ENCODE measurements at regions not wholly inside any gene's neighbourhood (a gene's known extent, or its start where the extent isn't known, plus 50 kb on each side); places are given as distances from the start of the nearest gene placed in this dataset.

GRCh38 chr13:111043575-111043982 lies 71.5 kb upstream of the ARHGEF7 start:
- H3K27ac ChIP-seq, result no peak overlapping the region
- DNase-seq (ENCODE audit: low spot score), result peak; percentile 55

GRCh38 chr13:111042661-111043226 lies 72.4 kb upstream of the ARHGEF7 start:
- no peaks in the 10 kb centered on the region for H3K36me3 ChIP-seq
- no peaks in the 10 kb centered on the region for H3K9me3 ChIP-seq
- no peaks in the 10 kb centered on the region for H3K27me3 ChIP-seq
- no peak overlapping the region for H3K27ac ChIP-seq
- H3K4me3 ChIP-seq, result no peak overlapping the region
- H3K4me1 ChIP-seq, result peaks cover 0 to 11% of the 10 kb centered on the region in 2 donors
- no peak for DNase-seq (ENCODE audit: low spot score)
- no peak for TF ChIP-seq CTCF (IDR thresholded peaks at IDR 0.05)

More at GRCh38 chr13:111043575-111043982, 71.5 kb upstream of the ARHGEF7 start:
- Histone ChIP-seq H3K9me3 (no peaks in the 10 kb centered on the region), H3K27me3 (no peaks in the 10 kb centered on the region), H3K36me3 (no peaks in the 10 kb centered on the region), H3K4me3 (no peak overlapping the region), H3K4me1 (peaks cover 0 to 11% of the 10 kb centered on the region in 2 donors)
- no peak for TF ChIP-seq CTCF (IDR thresholded peaks at IDR 0.05)

- H3K4me3 ChIP-seq, result no peak overlapping the region
- TF ChIP-seq CTCF (IDR thresholded peaks at IDR 0.05), result no peak
- H3K27me3 ChIP-seq, result no peaks in the 10 kb centered on the region
- no peak overlapping the region for H3K27ac ChIP-seq
- H3K36me3 ChIP-seq, result no peaks in the 10 kb centered on the region
- H3K4me1 ChIP-seq, result no peaks in the 10 kb centered on the region
- DNase-seq (ENCODE audit: low spot score), result no peak
- no peaks in the 10 kb centered on the region for H3K9me3 ChIP-seq
These were observed 74.3 kb upstream of the ARHGEF7 start for GRCh38 chr13:111040830-111041229.

GRCh38 chr13:111039735-111040134 lies 75.4 kb upstream of the ARHGEF7 start:
- Histone ChIP-seq H3K9me3 (no peaks in the 10 kb centered on the region), H3K4me3 (no peak overlapping the region), H3K36me3 (no peaks in the 10 kb centered on the region), H3K4me1 (no peaks in the 10 kb centered on the region), H3K27ac (no peak overlapping the region), H3K27me3 (no peaks in the 10 kb centered on the region)
- TF ChIP-seq CTCF (IDR thresholded peaks at IDR 0.05), result no peak
- no peak for DNase-seq (ENCODE audit: low spot score)

- Histone ChIP-seq H3K36me3 (no peaks in the 10 kb centered on the region), H3K4me1 (no peaks in the 10 kb centered on the region), H3K9me3 (no peaks in the 10 kb centered on the region), H3K27ac (no peak overlapping the region), H3K27me3 (no peaks in the 10 kb centered on the region), H3K4me3 (no peak overlapping the region)
- TF ChIP-seq CTCF (IDR thresholded peaks at IDR 0.05), result no peak
- DNase-seq (ENCODE audit: low spot score), result peak; percentile 53
These were observed 76.2 kb upstream of the ARHGEF7 start for GRCh38 chr13:111038887-111039286.

GRCh38 chr13:111037927-111038326 lies 77.2 kb upstream of the ARHGEF7 start:
- Histone ChIP-seq H3K4me1 (no peaks in the 10 kb centered on the region), H3K27ac (no peak overlapping the region), H3K36me3 (no peaks in the 10 kb centered on the region), H3K4me3 (no peak overlapping the region), H3K9me3 (no peaks in the 10 kb centered on the region), H3K27me3 (no peaks in the 10 kb centered on the region)
- peak in 1 of 2 donors; percentile 31 for TF ChIP-seq CTCF (IDR thresholded peaks at IDR 0.05)
- DNase-seq (ENCODE audit: low spot score), result peak; percentile 47
